Muscle of leg (tissue), 3 donors: ENCODE measurements at regions not wholly inside any gene's neighbourhood (a gene's known extent, or its start where the extent isn't known, plus 50 kb on each side); places are given as distances from the start of the nearest gene placed in this dataset.
"Not testable (repeated sequence)": the region's sequence is repeated elsewhere in the genome, so short reads cannot be mapped to it uniquely, and the experiment has no call there.

ENCODE experiments used
- DNase-seq: peaks from one replicate; pipeline ENCODE4 v3.0.0; 2013
- H3K27ac ChIP-seq: one replicate; pipeline ENCODE4 v1.5.1; 2013; ENCODE audit warnings: mild to moderate bottlenecking, low read length, control low read depth
- H3K27me3 ChIP-seq: one replicate; pipeline ENCODE4 v1.6.1; 2013; ENCODE audit warnings: low read length; ENCODE audit not compliant: control insufficient read depth, insufficient read depth
- H3K36me3 ChIP-seq: one replicate; pipeline ENCODE4 v1.6.1; 2013; ENCODE audit warnings: low read length; ENCODE audit not compliant: control insufficient read depth, insufficient read depth
- H3K4me1 ChIP-seq: one replicate; pipeline ENCODE4 v1.6.1; 2013; ENCODE audit warnings: low read length; ENCODE audit not compliant: control insufficient read depth, insufficient read depth
- H3K4me3 ChIP-seq: one replicate; pipeline ENCODE4 v1.5.1; 2013; ENCODE audit warnings: low read length, control low read depth
- H3K9me3 ChIP-seq: replicated peaks from 2 replicates; pipeline ENCODE4 v1.6.1; 2013; ENCODE audit warnings: low read depth, low read length; ENCODE audit not compliant: control insufficient read depth
- WGBS: methylation state at CpG from one replicate; pipeline ENCODE4 v1.1.5; 2013; ENCODE audit warnings: missing lambda C conversion rate; ENCODE audit not compliant: insufficient coverage; 5-methylcytosine and 5-hydroxymethylcytosine counted together

- no CpG with 5 or more reads among the region's 4 CpGs for WGBS
- no peaks in the 10 kb centered on the region for H3K27me3 ChIP-seq
Observed at GRCh38 chr5:52063186-52063585, 679.9 kb downstream of the ISL1 start.

DNA sequence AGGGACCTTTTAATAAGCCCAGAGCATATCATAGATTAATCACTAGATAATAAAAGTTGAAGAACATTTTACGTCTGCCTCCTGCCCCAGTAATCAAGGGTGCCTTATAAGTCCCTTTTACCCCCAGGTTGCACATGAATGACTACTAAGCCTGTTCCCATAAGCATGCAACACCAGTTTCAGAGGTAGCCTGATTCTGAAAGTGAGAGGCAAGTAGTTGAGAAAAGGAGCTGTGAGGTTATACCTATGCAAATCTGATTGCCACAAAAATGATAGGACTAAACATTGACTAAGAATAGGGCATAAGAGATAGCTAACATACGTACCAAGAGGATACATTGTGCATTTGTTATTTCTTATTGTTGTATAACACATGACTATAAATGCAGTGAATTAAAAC, 681.9 kb downstream of the ISL1 start:
- Histone ChIP-seq H3K4me3 (no peak overlapping the region), H3K9me3 (no peaks in the 10 kb centered on the region), H3K27ac (no peak overlapping the region), H3K27me3 (no peaks in the 10 kb centered on the region), H3K36me3 (no peaks in the 10 kb centered on the region), H3K4me1 (no peaks in the 10 kb centered on the region)
- DNase-seq = no peak
- WGBS = 60% methylated on average over 1 of the region's 2 CpGs

More at GRCh38 chr5:52063186-52063585, 679.9 kb downstream of the ISL1 start:
- Histone ChIP-seq H3K4me3 (no peak overlapping the region), H3K36me3 (no peaks in the 10 kb centered on the region), H3K4me1 (no peaks in the 10 kb centered on the region), H3K27ac (no peak overlapping the region), H3K9me3 (no peaks in the 10 kb centered on the region)
- DNase-seq = no peak

DNA sequence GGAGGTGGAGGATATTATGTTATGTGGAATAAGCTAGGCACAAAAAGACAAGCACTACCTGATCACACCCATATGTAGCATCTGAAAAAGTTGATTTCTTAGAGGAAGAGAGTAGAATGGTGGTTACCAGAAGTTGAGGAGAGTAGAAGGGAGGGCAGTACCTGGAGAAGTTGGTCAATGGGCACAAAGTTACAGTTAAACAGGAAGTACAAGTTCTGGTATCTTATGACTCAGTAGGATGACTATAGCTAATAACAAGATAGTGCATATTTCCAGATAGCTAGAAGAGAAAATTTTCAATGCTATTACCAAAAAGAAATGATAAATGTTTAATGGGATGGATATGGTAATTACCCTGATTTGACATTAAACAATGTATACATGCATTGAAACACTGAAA, 686.7 kb downstream of the ISL1 start:
- Histone ChIP-seq H3K27ac (no peak overlapping the region), H3K9me3 (no peaks in the 10 kb centered on the region), H3K27me3 (no peaks in the 10 kb centered on the region), H3K4me1 (no peaks in the 10 kb centered on the region), H3K36me3 (no peaks in the 10 kb centered on the region), H3K4me3 (no peak overlapping the region)
- no peak for DNase-seq

GRCh38 chr5:52073993-52074689, 690.9 kb downstream of the ISL1 start:
- no peaks in the 10 kb centered on the region for H3K36me3 ChIP-seq
- H3K9me3 ChIP-seq = no peaks in the 10 kb centered on the region
- H3K4me1 ChIP-seq = no peaks in the 10 kb centered on the region
- H3K4me3 ChIP-seq = no peak overlapping the region
- no peak for DNase-seq
- no peak overlapping the region for H3K27ac ChIP-seq
- no peaks in the 10 kb centered on the region for H3K27me3 ChIP-seq
- no CpG with 5 or more reads among the region's 5 CpGs for WGBS

- WGBS = 90% methylated on average over 2 of the region's 5 CpGs
- no peak for DNase-seq
- H3K4me1 ChIP-seq = no peaks in the 10 kb centered on the region
- H3K9me3 ChIP-seq = no peaks in the 10 kb centered on the region
- no peaks in the 10 kb centered on the region for H3K36me3 ChIP-seq
- H3K27ac ChIP-seq = no peak overlapping the region
- no peaks in the 10 kb centered on the region for H3K27me3 ChIP-seq
- H3K4me3 ChIP-seq = no peak overlapping the region
Observed at GRCh38 chr5:52077941-52078815, 694.9 kb downstream of the ISL1 start.

GRCh38 chr5:52102311-52102710, 685.4 kb upstream of the ITGA1 start:
- not testable (repeated sequence) for H3K27ac ChIP-seq, H3K9me3 ChIP-seq, H3K4me3 ChIP-seq, DNase-seq, H3K4me1 ChIP-seq, H3K27me3 ChIP-seq, H3K36me3 ChIP-seq
- 100% methylated on average over 3 of the region's 5 CpGs for WGBS

- H3K9me3 ChIP-seq = peaks cover 4% of the 10 kb centered on the region
- DNase-seq = no peak
- no CpG with 5 or more reads among the region's 4 CpGs for WGBS
- no peaks in the 10 kb centered on the region for H3K4me1 ChIP-seq
- H3K4me3 ChIP-seq = no peak overlapping the region
- no peak overlapping the region for H3K27ac ChIP-seq
- H3K27me3 ChIP-seq = no peaks in the 10 kb centered on the region
- no peaks in the 10 kb centered on the region for H3K36me3 ChIP-seq
Observed at GRCh38 chr5:52107210-52107905, 680.4 kb upstream of the ITGA1 start.

DNA sequence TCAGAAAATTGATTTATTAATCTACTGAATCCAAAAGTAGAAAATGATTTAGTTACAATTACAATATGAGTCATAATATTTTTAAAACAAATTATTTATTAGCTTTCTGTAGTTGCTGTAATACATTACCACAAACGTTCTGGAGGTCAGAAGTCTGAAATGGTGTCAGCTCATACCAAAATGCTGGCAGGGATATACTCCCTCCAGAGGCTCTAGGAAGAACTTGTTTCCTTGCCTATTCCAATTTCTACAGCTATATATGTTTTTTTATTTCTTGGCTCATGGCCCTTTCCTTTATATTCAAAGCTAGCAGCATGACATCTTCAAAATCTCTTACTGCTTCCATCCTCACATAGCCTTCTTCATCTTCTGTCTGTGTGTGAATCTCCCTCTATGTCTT, 667.9 kb upstream of the ITGA1 start:
- Histone ChIP-seq H3K36me3 (no peaks in the 10 kb centered on the region), H3K4me3 (no peak overlapping the region), H3K4me1 (no peaks in the 10 kb centered on the region), H3K9me3 (no peaks in the 10 kb centered on the region), H3K27me3 (no peaks in the 10 kb centered on the region), H3K27ac (no peak overlapping the region)
- WGBS = no CpG with 5 or more reads among the region's 1 CpG
- DNase-seq = no peak

DNA sequence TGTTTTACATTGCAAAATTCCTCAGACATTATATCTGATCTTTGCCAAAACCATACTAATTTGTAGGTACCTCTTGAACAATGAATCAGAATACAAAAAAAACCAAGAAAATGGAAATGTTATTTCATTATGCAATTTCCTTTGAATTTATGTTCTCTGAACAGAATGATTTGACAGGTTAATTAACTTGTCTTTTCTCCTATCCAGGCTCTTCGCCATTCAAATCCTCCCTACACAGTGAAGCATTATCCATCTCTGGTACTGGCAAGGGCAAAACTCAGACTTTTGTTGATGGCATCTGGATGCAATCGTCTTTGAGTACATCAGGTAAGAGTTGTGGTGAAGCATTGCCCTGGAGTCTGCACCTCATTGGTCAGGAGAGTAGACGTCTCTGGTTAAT, 655.7 kb upstream of the ITGA1 start:
- Histone ChIP-seq H3K4me1 (no peaks in the 10 kb centered on the region), H3K27me3 (no peaks in the 10 kb centered on the region), H3K9me3 (no peaks in the 10 kb centered on the region), H3K27ac (no peak overlapping the region), H3K36me3 (no peaks in the 10 kb centered on the region), H3K4me3 (no peak overlapping the region)
- WGBS = no CpG with 5 or more reads among the region's 3 CpGs
- DNase-seq = no peak

GRCh38 chr5:52134013-52134650, 653.6 kb upstream of the ITGA1 start:
- Histone ChIP-seq H3K36me3 (no peaks in the 10 kb centered on the region), H3K9me3 (no peaks in the 10 kb centered on the region), H3K27ac (no peak overlapping the region), H3K4me1 (no peaks in the 10 kb centered on the region), H3K27me3 (no peaks in the 10 kb centered on the region), H3K4me3 (no peak overlapping the region)
- peak; percentile 17 for DNase-seq
- WGBS = no CpG with 5 or more reads among the region's 3 CpGs
